NOMO-1 treated with dmso at 0.1 percent for 144 hours (cell line): ENCODE measurements at regions not wholly inside any gene's neighbourhood (a gene's known extent, or its start where the extent isn't known, plus 50 kb on each side); places are given as distances from the start of the nearest gene placed in this dataset.

Source experiments
- DNase-seq: peaks from one replicate; lab custom pipeline; 2025; ENCODE audit not compliant: unreplicated experiment; lab: John Stamatoyannopoulos, UW

GRCh38 chr4:82038936-82039335 lies 334.9 kb downstream of the HNRNPD start:
- DNase-seq, result no peak

GRCh38 chr4:82036181-82036580 lies 337.6 kb downstream of the HNRNPD start:
- no peak for DNase-seq

GRCh38 chr4:82034878-82035277 lies 338.9 kb downstream of the HNRNPD start:
- DNase-seq, result no peak

- DNase-seq, result no peak
Measured at GRCh38 chr4:82033862-82034261, 339.9 kb downstream of the HNRNPD start.

GRCh38 chr4:82031376-82031927 lies 342.3 kb downstream of the HNRNPD start:
- DNase-seq, result no peak

GRCh38 chr4:82017680-82018079 lies 356.1 kb downstream of the HNRNPD start:
- DNase-seq, result no peak

- DNase-seq, result no peak
Measured at GRCh38 chr4:82005158-82005557, 368.6 kb downstream of the HNRNPD start.

GRCh38 chr4:81997313-81997712 lies 376.5 kb downstream of the HNRNPD start:
- no peak for DNase-seq

- DNase-seq, result no peak
Measured at GRCh38 chr4:81990898-81991297, 382.9 kb downstream of the HNRNPD start.

GRCh38 chr4:81990211-81990610 lies 383.6 kb downstream of the HNRNPD start:
- no peak for DNase-seq

GRCh38 chr4:81989202-81989601 lies 384.6 kb downstream of the HNRNPD start:
- no peak for DNase-seq

GRCh38 chr4:81988178-81988577 lies 385.6 kb downstream of the HNRNPD start:
- DNase-seq, result no peak

GRCh38 chr4:81984746-81985145 lies 389.0 kb downstream of the HNRNPD start:
- DNase-seq, result no peak

- no peak for DNase-seq
Measured at GRCh38 chr4:81982846-81983540, 390.8 kb downstream of the HNRNPD start.

- DNase-seq, result no peak
Measured at GRCh38 chr4:81981218-81981617, 392.6 kb downstream of the HNRNPD start.

GRCh38 chr4:81974523-81974922 lies 399.3 kb downstream of the HNRNPD start:
- DNase-seq, result no peak

- no peak for DNase-seq
Measured at GRCh38 chr4:81971637-81972381, 402.0 kb downstream of the HNRNPD start.

GRCh38 chr4:81971061-81971460 lies 402.7 kb downstream of the HNRNPD start:
- DNase-seq, result no peak

- no peak for DNase-seq
Measured at GRCh38 chr4:81970454-81970853, 403.3 kb downstream of the HNRNPD start.

GRCh38 chr4:81966676-81967075 lies 407.1 kb downstream of the HNRNPD start:
- DNase-seq, result no peak

- no peak for DNase-seq
Measured at GRCh38 chr4:81965911-81966310, 407.9 kb downstream of the HNRNPD start.

- DNase-seq, result no peak
Measured at GRCh38 chr4:81965454-81965853, 408.3 kb downstream of the HNRNPD start.

GRCh38 chr4:81963763-81964020 lies 410.1 kb downstream of the HNRNPD start:
- DNase-seq, result no peak
